Trophoblast cell (in vitro differentiated cells and primary cell): ENCODE measurements at regions not wholly inside any gene's neighbourhood (a gene's known extent, or its start where the extent isn't known, plus 50 kb on each side); places are given as distances from the start of the nearest gene placed in this dataset.

Experiments
- DNase-seq, 2 donors: peaks; one replicate each; pipeline ENCODE4 v3.0.0-alpha.2; 2016
- H2AFZ ChIP-seq: 2 replicates; pipeline ENCODE4 v1.6.1; 2013; ENCODE audit warnings: low read length, moderate library complexity, mild to moderate bottlenecking; ENCODE audit not compliant: insufficient read depth, poor library complexity
- H2AK5ac ChIP-seq: 2 replicates; pipeline ENCODE4 v1.6.1; 2013; ENCODE audit warnings: mild to moderate bottlenecking, low read length
- H2BK120ac ChIP-seq: 2 replicates; pipeline ENCODE4 v1.6.1; 2013; ENCODE audit warnings: low read length, mild to moderate bottlenecking, moderate library complexity; ENCODE audit not compliant: insufficient read depth, poor library complexity
- H2BK12ac ChIP-seq: 2 replicates; pipeline ENCODE4 v1.6.1; 2013; ENCODE audit warnings: mild to moderate bottlenecking, low read length, moderate library complexity
- H2BK5ac ChIP-seq: 2 replicates; pipeline ENCODE4 v1.6.1; 2013; ENCODE audit warnings: low read length, low read depth, moderate library complexity, mild to moderate bottlenecking; ENCODE audit not compliant: poor library complexity
- H3K14ac ChIP-seq: 2 replicates; pipeline ENCODE4 v1.6.1; 2013; ENCODE audit warnings: mild to moderate bottlenecking, low read length
- H3K18ac ChIP-seq: 2 replicates; pipeline ENCODE4 v1.6.1; 2013; ENCODE audit warnings: mild to moderate bottlenecking, low read length
- H3K23ac ChIP-seq: 2 replicates; pipeline ENCODE4 v1.6.1; 2013; ENCODE audit warnings: low read length
- H3K27ac ChIP-seq: 2 replicates; pipeline ENCODE4 v1.5.1; 2013; ENCODE audit warnings: low read depth, mild to moderate bottlenecking, inconsistent platforms, low read length, moderate library complexity
- H3K27me3 ChIP-seq: 2 replicates; pipeline ENCODE4 v1.6.1; 2013; ENCODE audit warnings: inconsistent platforms, mild to moderate bottlenecking, low read length, moderate library complexity; ENCODE audit not compliant: insufficient read depth
- H3K36me3 ChIP-seq, 2 experiments: 1 replicate in 1 of 2; 2 replicates in 1 of 2; pipeline ENCODE4 v1.6.1; 2013; ENCODE audit warnings: low read length in 2 of 2, mild to moderate bottlenecking in 2 of 2, moderate library complexity in 1 of 2; ENCODE audit not compliant: insufficient read depth in 2 of 2, control insufficient read depth in 1 of 2
- H3K4ac ChIP-seq: 2 replicates; pipeline ENCODE4 v1.6.1; 2013; ENCODE audit warnings: low read depth, mild to moderate bottlenecking, low read length, moderate library complexity
- H3K4me1 ChIP-seq, 2 experiments: 1 replicate in 1 of 2; 2 replicates in 1 of 2; pipeline ENCODE4 v1.6.1; 2013; ENCODE audit warnings: low read length in 2 of 2, mild to moderate bottlenecking in 2 of 2, moderate library complexity in 1 of 2; ENCODE audit not compliant: insufficient read depth in 2 of 2, control insufficient read depth in 1 of 2
- H3K4me2 ChIP-seq: 2 replicates; pipeline ENCODE4 v1.6.1; 2013; ENCODE audit warnings: inconsistent platforms, mild to moderate bottlenecking, low read length, moderate library complexity
- H3K4me3 ChIP-seq: 2 replicates; pipeline ENCODE4 v1.5.1; 2013; ENCODE audit warnings: mild to moderate bottlenecking, low read depth, low read length, inconsistent platforms
- H3K79me1 ChIP-seq: one replicate; pipeline ENCODE4 v1.6.1; 2013; ENCODE audit warnings: low read length
- H3K79me2 ChIP-seq: 2 replicates; pipeline ENCODE4 v1.6.1; 2013; ENCODE audit warnings: low read length, mild to moderate bottlenecking; ENCODE audit not compliant: control insufficient read depth, insufficient read depth, poor library complexity
- H3K9ac ChIP-seq: 2 replicates; pipeline ENCODE4 v1.6.1; 2013; ENCODE audit warnings: mild to moderate bottlenecking, low read length
- H3K9me3 ChIP-seq: 2 replicates; pipeline ENCODE4 v1.6.1; 2013; ENCODE audit warnings: low read depth, mild to moderate bottlenecking, control low read depth, inconsistent platforms, low read length; ENCODE audit not compliant: insufficient read depth
- H4K12ac ChIP-seq: 2 replicates; pipeline ENCODE4 v1.6.1; 2013; ENCODE audit warnings: low read depth, mild to moderate bottlenecking, low read length, moderate library complexity
- H4K8ac ChIP-seq: 2 replicates; pipeline ENCODE4 v1.6.1; 2013; ENCODE audit warnings: low read depth, mild to moderate bottlenecking, low read length, moderate library complexity
- H4K91ac ChIP-seq: one replicate; pipeline ENCODE4 v1.6.1; 2013; ENCODE audit warnings: low read depth, mild to moderate bottlenecking, low read length, moderate library complexity
- WGBS: extraction: QIAGEN DNeasy Blood & Tissue Kit; methylation state at CpG from one replicate; pipeline ENCODE4 v1.1.7; 2013; ENCODE audit warnings: missing lambda C conversion rate; ENCODE audit not compliant: insufficient read length, insufficient coverage; ENCODE audit errors: extremely low coverage; 5-methylcytosine and 5-hydroxymethylcytosine counted together

GRCh38 chr18:47519706-47520105 is 268.2 kb upstream of the SKOR2 start:
- no peak overlapping the region for H4K12ac ChIP-seq
- no peak overlapping the region for H2AK5ac ChIP-seq
- H3K14ac ChIP-seq, result no peak overlapping the region
- no peak overlapping the region for H2BK5ac ChIP-seq
- no peak overlapping the region for H3K9ac ChIP-seq
- H4K91ac ChIP-seq, result no peak overlapping the region
- H3K9me3 ChIP-seq, result no peaks in the 10 kb centered on the region
- no peak overlapping the region for H2BK12ac ChIP-seq
- DNase-seq, result no peak
- H4K8ac ChIP-seq, result no peak overlapping the region
- no peak overlapping the region for H3K4me2 ChIP-seq
- H3K27ac ChIP-seq, result no peak overlapping the region
- H3K23ac ChIP-seq, result no peak overlapping the region
- H2BK120ac ChIP-seq, result no peak overlapping the region
- no peak overlapping the region for H3K4ac ChIP-seq
- H3K27me3 ChIP-seq, result no peaks in the 10 kb centered on the region
- H3K79me2 ChIP-seq, result no peaks in the 10 kb centered on the region
- no peaks in the 10 kb centered on the region for H3K4me1 ChIP-seq
- no peak overlapping the region for H3K4me3 ChIP-seq
- H2AFZ ChIP-seq, result no peak overlapping the region
- no peaks in the 10 kb centered on the region for H3K36me3 ChIP-seq
- H3K79me1 ChIP-seq, result no peaks in the 10 kb centered on the region
- H3K18ac ChIP-seq, result no peak overlapping the region

DNA sequence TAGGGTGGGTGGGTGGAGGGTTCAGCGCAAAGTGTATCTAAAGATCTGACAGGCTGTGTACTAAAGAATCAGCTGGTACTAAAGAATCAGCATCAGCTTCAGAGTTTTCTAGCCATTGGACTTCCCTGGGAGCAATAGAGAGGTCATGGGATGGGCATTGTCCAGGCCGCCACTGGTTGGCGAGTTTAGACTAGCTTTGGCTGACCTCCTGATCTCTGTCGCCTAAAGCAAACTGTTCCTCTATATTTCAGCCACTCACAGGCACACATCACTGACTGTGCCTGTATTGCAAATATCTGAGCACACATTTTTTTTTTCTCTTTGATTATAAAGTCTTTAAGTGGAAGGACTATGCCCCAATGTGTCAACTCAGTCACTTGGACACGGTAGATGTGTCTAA is 267.8 kb upstream of the SKOR2 start:
- Histone ChIP-seq H3K27ac (no peak overlapping the region), H3K79me2 (no peaks in the 10 kb centered on the region), H2AK5ac (no peak overlapping the region), H3K36me3 (no peaks in the 10 kb centered on the region), H3K4me3 (no peak overlapping the region), H4K91ac (no peak overlapping the region), H3K23ac (no peak overlapping the region), H3K79me1 (no peaks in the 10 kb centered on the region), H3K4me1 (no peaks in the 10 kb centered on the region), H2BK5ac (no peak overlapping the region), H3K4ac (no peak overlapping the region), H2BK12ac (no peak overlapping the region), H3K18ac (no peak overlapping the region), H4K12ac (no peak overlapping the region), H4K8ac (no peak overlapping the region), H3K27me3 (no peaks in the 10 kb centered on the region), H3K14ac (no peak overlapping the region), H3K9me3 (no peaks in the 10 kb centered on the region), H3K4me2 (no peak overlapping the region), H3K9ac (no peak overlapping the region), H2BK120ac (no peak overlapping the region), H2AFZ (no peak overlapping the region)
- no CpG with 5 or more reads among the region's 5 CpGs for WGBS
- no peak for DNase-seq

- H2BK12ac ChIP-seq, result no peak overlapping the region
- no CpG with 5 or more reads among the region's 3 CpGs for WGBS
Observed at GRCh38 chr18:47513614-47514013, 262.2 kb upstream of the SKOR2 start.

DNA sequence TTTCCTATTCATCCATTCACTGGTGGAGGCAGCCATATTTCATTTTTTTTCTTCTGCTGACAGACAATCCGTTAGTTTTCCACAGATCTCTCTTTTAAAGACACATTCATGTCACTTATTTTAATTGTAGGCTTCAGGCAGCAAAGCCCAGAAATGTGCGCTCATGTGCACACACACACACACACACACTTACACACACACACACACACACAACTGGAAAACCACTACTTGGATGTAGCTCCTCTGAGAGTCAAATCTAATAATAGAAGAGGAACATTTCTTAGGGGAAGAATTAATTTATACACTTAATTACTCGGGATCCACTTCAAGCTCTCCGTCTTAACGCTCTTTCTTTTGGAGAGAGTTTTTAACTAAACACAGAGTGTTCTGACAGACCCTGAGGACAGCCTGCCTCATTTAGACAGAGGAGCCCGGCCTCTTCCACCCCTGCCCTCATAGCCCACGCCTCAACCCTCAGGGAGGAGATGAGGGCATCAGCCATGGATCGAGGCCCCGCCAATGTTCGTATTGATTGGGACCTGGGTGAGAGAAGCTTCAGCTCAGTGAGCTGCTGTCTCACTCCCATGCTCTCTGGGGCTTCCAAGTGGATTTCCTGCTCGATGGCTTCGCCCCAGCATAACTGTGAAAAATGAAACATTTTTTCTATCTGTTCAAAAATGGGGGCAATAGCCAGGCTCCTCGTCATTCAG is 261.4 kb upstream of the SKOR2 start:
- Histone ChIP-seq H2BK5ac (no peak overlapping the region), H4K91ac (no peak overlapping the region), H4K12ac (no peak overlapping the region), H3K27me3 (no peaks in the 10 kb centered on the region), H3K23ac (no peak overlapping the region), H2BK120ac (no peak overlapping the region), H3K9ac (no peak overlapping the region), H3K4me1 (no peaks in the 10 kb centered on the region), H2BK12ac (no peak overlapping the region), H3K79me1 (no peaks in the 10 kb centered on the region), H2AFZ (no peak overlapping the region), H3K18ac (no peak overlapping the region), H2AK5ac (no peak overlapping the region), H3K36me3 (no peaks in the 10 kb centered on the region), H3K79me2 (no peaks in the 10 kb centered on the region), H3K4me2 (no peak overlapping the region), H4K8ac (no peak overlapping the region), H3K9me3 (peaks cover 3% of the 10 kb centered on the region), H3K4me3 (no peak overlapping the region), H3K27ac (no peak overlapping the region), H3K14ac (no peak overlapping the region), H3K4ac (no peak overlapping the region)
- WGBS, result no CpG with 5 or more reads among the region's 13 CpGs
- no peak for DNase-seq

More at GRCh38 chr18:47513614-47514013, 262.2 kb upstream of the SKOR2 start:
- Histone ChIP-seq H3K79me2 (no peaks in the 10 kb centered on the region), H2AK5ac (no peak overlapping the region), H3K4ac (no peak overlapping the region), H4K8ac (no peak overlapping the region), H3K27me3 (no peaks in the 10 kb centered on the region), H4K91ac (no peak overlapping the region), H4K12ac (no peak overlapping the region), H3K4me1 (no peaks in the 10 kb centered on the region), H3K14ac (no peak overlapping the region), H3K4me3 (no peak overlapping the region), H3K36me3 (no peaks in the 10 kb centered on the region), H3K9ac (no peak overlapping the region), H2BK120ac (no peak overlapping the region), H2BK5ac (no peak overlapping the region), H3K79me1 (no peaks in the 10 kb centered on the region), H3K23ac (no peak overlapping the region), H3K4me2 (no peak overlapping the region), H3K9me3 (peaks cover 3% of the 10 kb centered on the region), H3K18ac (no peak overlapping the region), H3K27ac (no peak overlapping the region), H2AFZ (no peak overlapping the region)
- no peak for DNase-seq
